ENCODE measurements at regions not wholly inside any gene's neighbourhood (a gene's known extent, or its start where the extent isn't known, plus 50 kb on each side); places are given as distances from the start of the nearest gene placed in this dataset.

- TF ChIP-seq CTCF (conservative IDR thresholded peaks at IDR 0.05) = no peak
- TF ChIP-seq EZH2 (IDR thresholded peaks at IDR 0.05; ENCODE audit: low read depth) = no peak
These were observed 330.4 kb downstream of the RFC3 start for GRCh38 chr13:34148359-34148758.
